ENCODE measurements at regions not wholly inside any gene's neighbourhood (a gene's known extent, or its start where the extent isn't known, plus 50 kb on each side); places are given as distances from the start of the nearest gene placed in this dataset.

DNA sequence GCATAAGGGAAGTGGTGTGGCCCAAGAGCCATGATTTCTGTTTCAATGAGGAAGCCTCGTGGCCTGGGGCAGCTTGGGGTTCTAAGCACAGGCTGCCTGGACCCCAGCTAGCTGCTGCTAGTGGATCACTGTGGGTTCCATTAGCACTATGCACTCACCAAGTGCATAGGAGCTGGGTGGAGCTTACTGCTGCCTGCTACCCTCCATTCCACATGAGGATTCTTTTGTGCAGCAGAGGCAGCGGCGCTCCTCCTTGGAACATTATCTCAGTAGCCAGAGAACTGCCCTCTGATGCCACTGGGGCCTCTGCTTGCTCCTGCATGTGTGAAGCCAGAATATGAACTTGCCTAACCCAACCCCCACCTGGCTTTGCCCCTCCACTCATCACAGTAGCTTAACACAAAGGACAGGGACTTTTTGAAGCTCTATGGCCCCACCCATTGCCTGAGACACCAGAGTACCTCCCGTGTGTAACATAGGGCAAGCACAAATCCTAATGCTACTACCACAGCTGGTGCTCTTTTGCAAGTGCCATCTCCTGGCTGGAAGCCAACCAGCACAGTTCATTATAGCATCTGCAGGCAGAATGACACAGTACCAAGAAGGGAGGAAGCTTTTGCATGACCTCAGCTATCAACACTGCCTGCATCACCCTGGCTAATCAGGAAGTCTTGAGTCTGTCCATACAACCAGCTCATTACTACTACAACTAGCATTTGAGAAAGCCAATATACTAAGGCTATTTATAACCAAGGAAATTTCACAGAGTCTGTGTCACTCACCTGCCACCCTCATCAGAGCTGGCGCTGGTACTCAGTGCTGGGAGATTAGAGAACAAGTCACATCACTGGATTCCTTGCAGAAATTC lies 297.0 kb upstream of the GULP1 start:
- no peaks in the 10 kb centered on the region for H3K36me3 ChIP-seq (ENCODE audit: insufficient read depth, low read length)
- H3K27ac Mint-ChIP-seq, result no peak overlapping the region
- no peaks in the 10 kb centered on the region for H3K27me3 Mint-ChIP-seq
- CTCF ChIA-PET, result no interaction called here
- H3K9me3 ChIP-seq (ENCODE audit: control insufficient read depth in 1 of 2, insufficient read depth in 1 of 2, low read length in 2 of 2), result no peaks in the 10 kb centered on the region
- H3K36me3 Mint-ChIP-seq (ENCODE audit: low read depth), result no peaks in the 10 kb centered on the region
- DNase-seq, result no peak
- no peak overlapping the region for H3K4me3 ChIP-seq (ENCODE audit: low read length)
- no peaks in the 10 kb centered on the region for H3K4me1 ChIP-seq (ENCODE audit: insufficient read depth, low read length)
- no peaks in the 10 kb centered on the region for H3K27me3 ChIP-seq (ENCODE audit: control insufficient read depth in 1 of 2, insufficient read depth in 2 of 2, low read length in 2 of 2)
- no peaks in the 10 kb centered on the region for H3K9me3 Mint-ChIP-seq
- POLR2A ChIA-PET, result no interaction called here
- intact Hi-C loops (cut with DNase I, micrococcal nuclease), result no loop called here
- peaks cover 20% of the 10 kb centered on the region for H3K4me1 Mint-ChIP-seq (ENCODE audit: low read depth)
- no peak overlapping the region for H3K27ac ChIP-seq (ENCODE audit: low read depth in 1 of 2, low read length in 2 of 2)
- TF ChIP-seq, protein P1, sequence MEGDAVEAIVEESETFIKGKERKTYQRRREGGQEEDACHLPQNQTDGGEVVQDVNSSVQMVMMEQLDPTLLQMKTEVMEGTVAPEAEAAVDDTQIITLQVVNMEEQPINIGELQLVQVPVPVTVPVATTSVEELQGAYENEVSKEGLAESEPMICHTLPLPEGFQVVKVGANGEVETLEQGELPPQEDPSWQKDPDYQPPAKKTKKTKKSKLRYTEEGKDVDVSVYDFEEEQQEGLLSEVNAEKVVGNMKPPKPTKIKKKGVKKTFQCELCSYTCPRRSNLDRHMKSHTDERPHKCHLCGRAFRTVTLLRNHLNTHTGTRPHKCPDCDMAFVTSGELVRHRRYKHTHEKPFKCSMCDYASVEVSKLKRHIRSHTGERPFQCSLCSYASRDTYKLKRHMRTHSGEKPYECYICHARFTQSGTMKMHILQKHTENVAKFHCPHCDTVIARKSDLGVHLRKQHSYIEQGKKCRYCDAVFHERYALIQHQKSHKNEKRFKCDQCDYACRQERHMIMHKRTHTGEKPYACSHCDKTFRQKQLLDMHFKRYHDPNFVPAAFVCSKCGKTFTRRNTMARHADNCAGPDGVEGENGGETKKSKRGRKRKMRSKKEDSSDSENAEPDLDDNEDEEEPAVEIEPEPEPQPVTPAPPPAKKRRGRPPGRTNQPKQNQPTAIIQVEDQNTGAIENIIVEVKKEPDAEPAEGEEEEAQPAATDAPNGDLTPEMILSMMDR (IDR thresholded peaks at IDR 0.05), result no peak
- no peak for ATAC-seq (ENCODE audit: poor library complexity)
- no peak overlapping the region for H3K4me3 Mint-ChIP-seq

DNA sequence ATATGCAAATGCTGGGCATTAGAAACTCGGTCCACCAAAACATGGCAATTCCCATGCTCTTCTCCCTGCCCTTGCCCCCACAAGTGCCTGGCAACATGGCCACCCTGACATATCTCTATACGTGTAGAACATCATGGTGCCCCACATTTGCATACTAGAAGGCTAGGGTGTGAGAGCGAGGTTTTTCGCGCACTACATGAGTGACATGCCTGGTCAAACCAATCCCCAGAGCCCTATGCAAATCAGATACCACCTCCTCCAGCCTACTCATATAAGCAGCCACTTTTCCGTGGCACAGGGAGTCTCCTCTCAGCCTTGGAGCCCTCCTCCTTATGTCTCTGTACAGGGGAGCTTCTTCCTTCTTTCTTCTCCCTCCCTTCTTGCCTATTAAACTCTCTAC lies 296.1 kb upstream of the GULP1 start:
- Mint-ChIP-seq H3K36me3 (ENCODE audit: low read depth) (no peaks in the 10 kb centered on the region), H3K4me3 (no peak overlapping the region), H3K4me1 (ENCODE audit: low read depth) (peaks cover 12% of the 10 kb centered on the region), H3K9me3 (no peaks in the 10 kb centered on the region), H3K27ac (no peak overlapping the region), H3K27me3 (no peaks in the 10 kb centered on the region)
- POLR2A ChIA-PET, result no interaction called here
- TF ChIP-seq, protein P1 (IDR thresholded peaks at IDR 0.05), result no peak
- CTCF ChIA-PET, result no interaction called here
- Histone ChIP-seq H3K27me3 (ENCODE audit: control insufficient read depth in 1 of 2, insufficient read depth in 2 of 2, low read length in 2 of 2) (no peaks in the 10 kb centered on the region), H3K4me3 (ENCODE audit: low read length) (no peak overlapping the region), H3K9me3 (ENCODE audit: control insufficient read depth in 1 of 2, insufficient read depth in 1 of 2, low read length in 2 of 2) (no peaks in the 10 kb centered on the region), H3K4me1 (ENCODE audit: insufficient read depth, low read length) (no peaks in the 10 kb centered on the region), H3K27ac (ENCODE audit: low read depth in 1 of 2, low read length in 2 of 2) (no peak overlapping the region), H3K36me3 (ENCODE audit: insufficient read depth, low read length) (no peaks in the 10 kb centered on the region)
- intact Hi-C loops (cut with DNase I, micrococcal nuclease), result no loop called here
- DNase-seq (no peak), ATAC-seq (ENCODE audit: poor library complexity) (no peak)

DNA sequence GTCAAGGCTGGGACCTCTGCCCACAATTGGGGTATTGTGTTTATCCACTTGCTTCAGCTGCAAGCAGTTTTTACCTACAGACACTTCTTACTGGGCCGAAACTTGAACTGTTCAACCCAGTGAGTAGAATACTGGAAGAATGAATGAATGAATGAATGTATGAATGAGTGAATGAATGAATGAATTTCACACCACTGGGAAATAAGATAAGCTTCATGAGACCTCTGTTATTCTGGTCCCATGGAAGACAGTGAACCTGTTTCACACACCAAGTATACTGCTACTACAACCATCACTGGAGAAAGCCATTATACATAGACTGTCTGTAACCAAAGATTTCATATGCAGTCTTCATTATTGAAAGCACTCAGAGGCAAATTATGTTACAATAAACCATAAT lies 295.0 kb upstream of the GULP1 start:
- Mint-ChIP-seq H3K36me3 (ENCODE audit: low read depth) (no peaks in the 10 kb centered on the region), H3K27me3 (no peaks in the 10 kb centered on the region), H3K4me3 (no peak overlapping the region), H3K4me1 (ENCODE audit: low read depth) (peaks cover 11% of the 10 kb centered on the region), H3K9me3 (no peaks in the 10 kb centered on the region), H3K27ac (no peak overlapping the region)
- intact Hi-C loops (cut with DNase I, micrococcal nuclease), result no loop called here
- DNase-seq (no peak), ATAC-seq (ENCODE audit: poor library complexity) (no peak)
- H3K27me3 ChIP-seq (ENCODE audit: control insufficient read depth in 1 of 2, insufficient read depth in 2 of 2, low read length in 2 of 2), result no peaks in the 10 kb centered on the region
- H3K27ac ChIP-seq (ENCODE audit: low read depth in 1 of 2, low read length in 2 of 2), result no peak overlapping the region
- ChIA-PET POLR2A (no interaction called here), CTCF (no interaction called here)
- TF ChIP-seq, protein P1 (IDR thresholded peaks at IDR 0.05), result no peak
- no peaks in the 10 kb centered on the region for H3K4me1 ChIP-seq (ENCODE audit: insufficient read depth, low read length)
- H3K36me3 ChIP-seq (ENCODE audit: insufficient read depth, low read length), result no peaks in the 10 kb centered on the region
- no peak overlapping the region for H3K4me3 ChIP-seq (ENCODE audit: low read length)
- no peaks in the 10 kb centered on the region for H3K9me3 ChIP-seq (ENCODE audit: control insufficient read depth in 1 of 2, insufficient read depth in 1 of 2, low read length in 2 of 2)

Data from CD4-positive, alpha-beta T cell (primary cell).